Liver (tissue), 8 donors: ENCODE measurements at regions not wholly inside any gene's neighbourhood (a gene's known extent, or its start where the extent isn't known, plus 50 kb on each side); places are given as distances from the start of the nearest gene placed in this dataset.

Experiments
- DNase-seq: peaks from one replicate; pipeline ENCODE4 v3.0.0-alpha.2; 2017; ENCODE audit warnings: low spot score
- H3K27ac ChIP-seq, 2 donors: one replicate each; pipeline ENCODE4 v1.7.0; 2013; ENCODE audit warnings: inconsistent platforms in 2 of 2, low read length in 2 of 2, control low read depth in 1 of 2, low read depth in 1 of 2, mild to moderate bottlenecking in 1 of 2
- H3K27me3 ChIP-seq, 4 donors: one replicate each; pipeline versions ENCODE4 v1.6.1 to v1.7.0; 2013; ENCODE audit warnings: low read length in 3 of 4, inconsistent platforms in 1 of 4, mild to moderate bottlenecking in 1 of 4, moderate library complexity in 1 of 4; ENCODE audit not compliant: control insufficient read depth in 4 of 4, insufficient read depth in 4 of 4
- H3K36me3 ChIP-seq, 4 donors: one replicate each; pipeline versions ENCODE4 v1.6.1 to v1.7.0; 2013; ENCODE audit warnings: low read length in 3 of 4, mild to moderate bottlenecking in 3 of 4, low read depth in 1 of 4, moderate library complexity in 1 of 4; ENCODE audit not compliant: control insufficient read depth in 4 of 4, insufficient read depth in 3 of 4
- H3K4me1 ChIP-seq, 4 donors: one replicate each; pipeline versions ENCODE4 v1.6.1 to v1.7.0; 2013; ENCODE audit warnings: low read length in 3 of 4, mild to moderate bottlenecking in 3 of 4, moderate library complexity in 1 of 4; ENCODE audit not compliant: control insufficient read depth in 4 of 4, insufficient read depth in 4 of 4
- H3K4me3 ChIP-seq, 3 donors: one replicate each; pipeline versions ENCODE4 v1.6.1 to v1.7.0; 2013; ENCODE audit warnings: low read length in 3 of 3, control low read depth in 1 of 3, low read depth in 1 of 3, mild to moderate bottlenecking in 1 of 3
- H3K9ac ChIP-seq, 2 donors: one replicate each; pipeline ENCODE4 v1.7.0; 2013; ENCODE audit warnings: low read length in 2 of 2, mild to moderate bottlenecking in 2 of 2, moderate library complexity in 2 of 2, control low read depth in 1 of 2, low read depth in 1 of 2
- H3K9me3 ChIP-seq, 4 donors: one replicate each; pipeline versions ENCODE4 v1.6.1 to v1.7.0; 2013; ENCODE audit warnings: low read length in 3 of 4; ENCODE audit not compliant: control insufficient read depth in 4 of 4
- ATF3 ChIP-seq: IDR thresholded peaks from 2 replicates; pipeline ENCODE4 v1.6.1; 2016; ENCODE audit warnings: antibody characterized with exemption
- CTCF ChIP-seq: fragments of 150-350 bp; IDR thresholded peaks from 2 replicates; pipeline ENCODE4 v1.5.1; 2017; ENCODE audit warnings: improper control_type of control experiment, low read depth, low read length; ENCODE audit not compliant: missing input control
- FOXA1 ChIP-seq: IDR thresholded peaks from 2 replicates; pipeline ENCODE4 v1.6.1; 2016; ENCODE audit warnings: antibody characterized with exemption
- GABPA ChIP-seq, 2 donors: IDR thresholded peaks in 1 of 2; conservative IDR thresholded peaks in 1 of 2; 2 replicates each; pipeline ENCODE4 v1.6.1; 2016; ENCODE audit warnings: antibody characterized with exemption in 2 of 2, mild to moderate bottlenecking in 1 of 2, moderate library complexity in 1 of 2
- HNF4G ChIP-seq: IDR thresholded peaks from 2 replicates; pipeline ENCODE4 v1.6.1; 2016; ENCODE audit warnings: antibody characterized with exemption
- JUND ChIP-seq, 2 donors: IDR thresholded peaks; 2 replicates each; pipeline ENCODE4 v1.6.1; 2016; ENCODE audit warnings: antibody characterized with exemption in 2 of 2
- MAX ChIP-seq: IDR thresholded peaks from 2 replicates; pipeline ENCODE4 v1.6.1; 2016; ENCODE audit warnings: antibody characterized with exemption
- NR2F2 ChIP-seq: IDR thresholded peaks from 2 replicates; pipeline ENCODE4 v1.6.1; 2016; ENCODE audit warnings: antibody characterized with exemption
- REST ChIP-seq: IDR thresholded peaks from 2 replicates; pipeline ENCODE4 v1.6.1; 2016; ENCODE audit warnings: antibody characterized with exemption, mild to moderate bottlenecking
- RXRA ChIP-seq, 2 donors: IDR thresholded peaks; 2 replicates each; pipeline ENCODE4 v1.6.1; 2017 to 2018; ENCODE audit warnings: antibody characterized with exemption in 2 of 2, mild to moderate bottlenecking in 1 of 2
- SP1 ChIP-seq: IDR thresholded peaks from 2 replicates; pipeline ENCODE4 v1.6.1; 2018; ENCODE audit warnings: antibody characterized with exemption, mild to moderate bottlenecking
- YY1 ChIP-seq: IDR thresholded peaks from 2 replicates; pipeline ENCODE4 v1.6.1; 2016; ENCODE audit warnings: antibody characterized with exemption, mild to moderate bottlenecking
- ZBTB33 ChIP-seq: IDR thresholded peaks from 2 replicates; pipeline ENCODE4 v1.6.1; 2016; ENCODE audit warnings: antibody characterized with exemption
- WGBS: extraction: QIAGEN DNeasy Blood & Tissue Kit; methylation state at CpG from one replicate; pipeline ENCODE4 v1.1.7; 2013; 5-methylcytosine and 5-hydroxymethylcytosine counted together
- donor health status: healthy.
- donor health status: healthy.
- donor health status: healthy.
- donor health status: healthy.
- donor health status: healthy.

GRCh38 chr5:136506131-136506530 is 140.8 kb upstream of the TRPC7 start (continued):
- TF ChIP-seq CTCF (no peak), MAX (no peak), JUND (IDR thresholded peaks at IDR 0.05) (no peak), GABPA (IDR thresholded peaks at IDR 0.05 in 1 of 2, conservative IDR thresholded peaks at IDR 0.05 in 1 of 2) (no peak), HNF4G (no peak)

- WGBS: 91% methylated on average over 1 of the region's 1 CpG
- Histone ChIP-seq H3K9ac (no peak overlapping the region), H3K27me3 (no peaks in the 10 kb centered on the region), H3K9me3 (no peaks in the 10 kb centered on the region), H3K4me1 (no peaks in the 10 kb centered on the region), H3K36me3 (no peaks in the 10 kb centered on the region), H3K4me3 (no peak overlapping the region), H3K27ac (no peak overlapping the region)
- no peak for TF ChIP-seq YY1
- no peak for TF ChIP-seq SP1
- no peak for DNase-seq
Observed at GRCh38 chr5:136501133-136501532, 135.8 kb upstream of the TRPC7 start.

GRCh38 chr5:136492587-136492986 is 127.2 kb upstream of the TRPC7 start:
- Histone ChIP-seq H3K4me3 (no peak overlapping the region), H3K27ac (no peak overlapping the region), H3K36me3 (no peaks in the 10 kb centered on the region), H3K9me3 (no peaks in the 10 kb centered on the region), H3K27me3 (no peaks in the 10 kb centered on the region), H3K9ac (no peak overlapping the region), H3K4me1 (no peaks in the 10 kb centered on the region)
- TF ChIP-seq FOXA1 (no peak), ATF3 (no peak), JUND (IDR thresholded peaks at IDR 0.05) (no peak), NR2F2 (no peak), REST (no peak), RXRA (IDR thresholded peaks at IDR 0.05) (no peak), ZBTB33 (no peak), GABPA (IDR thresholded peaks at IDR 0.05 in 1 of 2, conservative IDR thresholded peaks at IDR 0.05 in 1 of 2) (no peak), SP1 (no peak)
- DNase-seq: no peak
